HG03060 (cell line): ENCODE measurements at regions not wholly inside any gene's neighbourhood (a gene's known extent, or its start where the extent isn't known, plus 50 kb on each side); places are given as distances from the start of the nearest gene placed in this dataset.
"Not testable (repeated sequence)": the region's sequence is repeated elsewhere in the genome, so short reads cannot be mapped to it uniquely, and the experiment has no call there.

Experiments used
- ATAC-seq: cut with Tn5 transposase; IDR thresholded peaks from one replicate; pipeline ENCODE4 v1.9.1; 2021; ENCODE audit warnings: low read depth, moderate number of reproducible peaks; ENCODE audit not compliant: unreplicated experiment

DNA sequence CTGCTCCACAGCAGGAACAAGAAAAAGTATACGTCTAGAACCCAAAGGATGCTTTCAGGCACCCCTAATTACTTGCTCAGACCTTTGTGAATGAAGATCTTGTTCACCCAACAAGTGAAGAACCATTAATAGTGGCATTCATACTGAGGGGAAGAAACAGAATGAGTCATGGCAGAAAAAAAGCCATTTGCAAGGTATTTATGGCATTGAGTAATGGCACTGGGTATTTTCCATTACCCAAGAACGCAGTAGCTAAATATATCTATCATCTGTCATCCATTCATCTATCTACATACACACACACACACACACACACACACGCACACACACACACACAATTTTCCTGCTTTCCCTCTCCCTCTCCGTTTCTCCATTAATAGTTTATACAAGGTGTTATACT is 56.4 kb upstream of the XIRP2 start:
- no peak for ATAC-seq

DNA sequence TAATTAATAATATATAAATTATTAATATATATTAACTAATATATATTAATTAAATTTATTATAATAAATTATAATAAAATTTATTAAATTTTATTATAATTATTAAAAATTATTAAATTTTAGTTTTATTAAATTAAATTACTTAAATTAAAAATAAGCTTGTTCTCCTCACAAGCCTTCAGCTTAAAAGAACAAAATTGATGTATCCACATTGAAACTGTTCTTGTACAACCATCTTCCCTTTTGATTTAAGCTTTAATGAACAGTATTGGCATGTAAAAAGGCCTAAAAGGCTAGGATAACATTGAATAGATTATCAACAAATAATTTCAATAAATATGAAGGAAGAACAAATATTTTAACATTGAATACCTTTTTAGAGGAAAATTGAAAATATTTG is 62.4 kb upstream of the XIRP2 start:
- ATAC-seq, result no peak

DNA sequence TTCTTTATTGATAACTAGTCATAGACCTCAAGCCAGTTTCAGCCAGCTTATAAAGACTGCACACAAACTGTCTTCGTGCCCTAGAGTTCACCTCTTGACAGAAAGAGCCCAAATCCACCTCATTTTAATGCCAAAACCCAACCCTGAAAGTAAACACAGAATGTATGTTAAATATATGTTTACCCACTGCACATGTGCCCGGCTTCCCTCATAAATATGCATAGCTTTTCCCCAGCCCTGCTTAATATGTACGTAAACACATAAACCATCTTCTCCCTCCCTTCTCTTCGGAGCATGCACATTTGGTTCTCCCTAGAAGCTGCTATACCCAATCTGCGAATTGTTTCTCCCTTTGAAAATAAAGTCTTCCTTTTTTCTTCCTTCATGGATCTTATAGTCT is 73.9 kb upstream of the XIRP2 start:
- no peak for ATAC-seq

DNA sequence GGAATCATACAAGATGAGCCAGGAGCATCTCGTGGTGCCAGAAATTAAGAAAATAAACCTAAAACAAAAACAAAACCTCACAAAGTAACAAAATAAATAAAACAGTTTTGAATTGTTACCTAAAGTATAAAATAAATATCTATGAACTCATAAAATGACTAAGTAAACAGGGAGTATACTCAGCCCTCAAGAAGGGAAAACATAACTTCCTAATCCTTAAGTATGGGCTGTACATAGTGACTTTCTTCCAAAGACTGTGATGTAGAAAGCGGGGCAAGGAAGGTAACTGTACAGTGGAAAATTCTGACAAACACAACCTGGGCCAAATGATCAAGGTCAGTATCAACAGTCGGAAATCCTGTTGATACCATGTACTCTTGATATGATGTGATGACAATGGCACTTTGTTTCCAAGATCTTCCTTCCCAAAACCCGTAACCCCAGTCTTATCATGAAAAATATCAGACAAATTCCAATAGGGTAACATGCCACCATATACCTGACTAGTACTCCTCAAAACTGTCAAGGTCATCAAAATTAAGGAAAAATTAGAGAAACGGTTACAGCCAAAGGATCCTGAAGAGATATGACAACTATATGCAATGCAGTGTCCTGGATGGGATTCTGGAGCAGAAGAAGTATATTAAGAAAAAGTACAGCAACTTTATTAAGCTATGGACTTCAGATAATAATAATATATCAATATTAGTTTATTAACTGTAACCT is 76.0 kb upstream of the XIRP2 start:
- no peak for ATAC-seq

DNA sequence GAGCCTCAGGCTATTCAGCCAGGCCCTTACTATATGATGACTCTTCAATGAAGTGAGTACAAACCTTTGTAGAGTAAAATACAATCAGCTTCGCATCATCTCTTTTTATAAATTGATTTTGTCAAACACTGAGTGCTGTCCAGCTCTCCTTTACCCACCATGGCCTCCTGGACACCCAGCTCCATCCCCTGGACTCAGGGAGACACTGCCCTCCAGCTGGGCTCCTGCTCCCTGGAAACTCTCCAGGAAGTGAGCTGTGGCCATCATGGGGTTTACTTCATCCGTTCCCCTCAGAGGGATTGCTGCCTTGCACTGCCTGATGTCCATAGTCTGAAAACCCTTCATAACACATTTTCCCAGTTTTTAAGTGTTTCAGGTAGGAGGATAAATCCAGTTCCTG is 82.5 kb upstream of the XIRP2 start:
- no peak for ATAC-seq

DNA sequence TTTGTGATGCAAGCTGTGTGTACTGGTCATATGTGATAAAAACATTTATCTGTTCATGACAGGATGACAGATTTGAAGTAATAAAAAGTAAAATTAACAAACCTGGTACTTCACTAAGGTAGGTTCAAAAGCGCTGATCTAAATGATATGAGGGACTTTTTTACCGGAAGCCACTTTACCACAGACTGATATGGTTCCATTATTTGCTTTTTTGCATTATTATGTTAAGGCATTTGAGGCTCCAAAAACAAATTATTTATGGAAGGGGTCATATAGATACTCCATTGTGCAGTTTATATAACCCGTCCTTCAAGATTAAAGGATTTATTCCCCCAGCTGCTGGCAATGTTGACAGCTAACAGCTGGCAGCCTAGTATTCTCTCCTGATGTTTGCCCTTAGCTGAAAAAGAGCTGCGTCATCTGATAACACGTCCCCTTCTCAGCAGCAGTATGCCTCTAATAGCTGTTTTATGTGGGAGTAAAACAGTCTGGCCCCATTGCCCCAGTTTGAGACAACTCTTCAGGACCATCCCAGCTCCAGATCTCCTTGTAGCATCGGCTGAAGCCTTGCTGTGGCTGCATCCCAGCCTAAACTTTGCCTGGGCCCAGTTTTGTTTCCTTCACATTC is 84.8 kb upstream of the XIRP2 start:
- ATAC-seq, result no peak

DNA sequence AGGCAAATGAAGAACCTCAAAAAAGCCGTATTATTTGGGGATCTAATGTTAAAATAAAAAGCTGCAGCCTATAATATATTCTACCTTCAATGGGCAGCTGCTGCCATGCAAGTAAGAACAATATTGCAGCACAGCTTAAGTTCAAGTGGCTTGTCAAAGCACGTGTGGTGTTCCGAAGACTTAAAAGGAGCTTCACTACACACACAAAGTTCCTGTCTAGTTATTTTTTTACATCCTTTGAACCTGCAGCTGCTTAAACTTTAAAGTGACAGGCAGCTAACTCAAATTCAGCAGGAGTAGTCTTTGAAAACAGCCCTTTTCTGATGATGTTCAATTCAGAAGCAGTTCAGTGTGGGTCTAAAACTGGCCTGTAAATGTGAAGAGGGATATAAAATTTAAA is 85.8 kb upstream of the XIRP2 start:
- ATAC-seq, result no peak

DNA sequence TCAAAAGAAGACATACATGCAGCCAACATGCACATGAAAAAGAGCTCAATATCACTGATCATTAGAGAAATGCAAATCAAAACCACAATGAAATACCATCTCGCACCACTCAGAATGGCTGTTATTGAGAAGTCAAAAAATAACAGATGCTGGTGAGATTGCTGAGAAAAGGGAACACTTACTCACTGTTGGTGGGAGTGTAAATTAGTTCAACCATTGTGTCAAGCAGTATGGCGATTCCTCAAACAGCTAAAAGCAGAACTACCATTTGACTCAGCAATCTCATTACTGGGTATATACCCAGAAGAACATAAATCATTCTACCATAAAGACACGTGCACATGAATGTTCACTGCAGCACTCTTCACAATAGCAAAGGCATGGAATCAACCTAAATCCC is 95.5 kb upstream of the XIRP2 start:
- no peak for ATAC-seq

DNA sequence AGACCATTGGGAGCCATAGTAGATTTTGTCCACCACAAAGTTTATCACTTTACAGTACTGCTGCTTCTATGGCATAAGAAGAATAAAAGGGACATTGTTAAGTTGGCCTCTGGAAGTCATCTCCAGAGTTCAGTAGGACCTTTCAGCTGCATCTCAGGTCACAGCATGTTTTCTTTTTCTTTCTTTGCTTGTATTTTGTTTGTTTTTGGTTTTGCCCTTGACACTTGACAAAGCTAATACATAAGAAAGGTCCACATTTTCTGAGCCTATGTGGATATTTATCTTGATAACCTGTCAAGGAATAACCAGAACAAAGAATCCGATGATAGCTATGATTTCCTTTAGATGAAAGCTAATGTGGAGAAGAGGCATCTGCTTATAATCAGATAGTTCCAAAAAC is 101.6 kb upstream of the XIRP2 start:
- no peak for ATAC-seq

DNA sequence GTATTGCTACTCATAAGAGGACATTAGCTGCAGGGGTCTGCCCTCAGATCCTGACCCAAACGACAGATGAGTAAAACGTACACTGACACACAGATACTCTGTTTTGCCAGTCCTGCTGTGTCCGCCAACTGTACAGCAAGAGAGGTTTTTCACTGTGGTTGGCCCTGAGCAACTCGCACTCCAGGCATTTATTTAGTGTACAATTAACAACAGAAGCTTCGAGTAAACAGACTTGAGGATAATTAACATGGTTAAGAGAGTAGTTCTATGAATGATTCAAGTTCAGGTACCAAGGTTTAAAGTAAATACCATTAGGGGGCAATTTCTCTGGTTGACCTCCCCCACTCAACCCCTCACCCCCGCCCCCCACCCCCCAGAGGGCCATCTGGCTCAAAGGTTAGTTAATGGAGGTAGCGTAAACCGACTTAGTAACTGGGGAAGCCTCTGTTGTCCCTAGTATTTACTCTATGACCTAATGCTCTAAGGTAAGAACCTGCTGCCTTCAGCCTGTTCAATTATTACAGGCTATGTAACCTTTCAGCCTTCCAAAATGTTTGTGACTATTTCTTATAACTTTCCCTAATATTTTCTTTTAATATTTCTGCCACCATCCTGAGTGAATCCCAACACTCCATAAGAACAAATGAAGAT is 103.9 kb upstream of the XIRP2 start:
- no peak for ATAC-seq

DNA sequence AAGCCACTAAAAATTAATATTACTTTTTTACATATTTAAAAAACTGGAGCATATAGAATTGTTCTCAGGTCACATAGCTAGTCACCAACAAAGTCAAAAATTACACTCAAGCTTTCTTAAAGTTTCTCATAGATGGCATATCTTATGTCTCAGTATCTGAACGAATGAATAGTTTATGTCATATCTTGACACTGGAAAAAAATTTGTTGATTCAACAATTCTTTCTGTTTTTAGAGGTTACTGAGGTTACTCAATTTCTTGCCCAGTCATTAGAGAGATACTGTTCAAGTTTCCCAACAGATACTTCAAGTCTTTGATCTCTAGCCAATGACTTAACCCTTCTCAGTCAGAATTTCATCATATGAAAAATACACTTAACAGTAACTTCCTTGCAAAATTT is 113.1 kb upstream of the XIRP2 start:
- ATAC-seq, result no peak

DNA sequence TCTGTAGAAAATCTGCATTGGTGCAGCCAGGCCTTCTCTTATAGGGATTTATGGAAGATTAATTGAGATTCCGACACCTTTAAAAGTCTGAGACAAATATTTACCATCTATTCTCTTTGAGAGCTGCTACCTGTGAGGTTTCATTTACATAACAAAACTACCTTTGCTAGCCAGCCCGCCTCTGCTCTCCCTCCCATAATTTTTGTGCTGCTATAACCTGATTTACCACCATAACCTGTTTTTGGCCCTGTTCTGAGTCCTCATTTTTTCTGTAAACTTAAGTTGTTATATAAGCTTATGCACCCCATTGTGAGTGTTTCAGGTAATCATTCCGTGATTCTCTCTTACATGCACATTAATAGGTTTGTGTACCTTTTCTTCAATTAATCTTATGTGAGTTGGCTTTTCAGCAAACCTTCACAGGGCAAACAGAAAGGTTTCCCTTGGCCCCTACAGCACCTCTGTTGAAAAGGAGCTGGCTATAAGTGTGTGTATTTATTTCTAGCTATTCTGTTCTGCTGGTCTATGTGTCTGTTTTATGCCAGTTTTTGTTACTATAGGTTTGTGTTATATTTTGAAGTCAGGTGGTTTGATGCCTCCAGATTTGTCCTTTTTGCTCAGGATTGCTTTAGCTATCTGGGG is 114.9 kb upstream of the XIRP2 start:
- ATAC-seq, result no peak

DNA sequence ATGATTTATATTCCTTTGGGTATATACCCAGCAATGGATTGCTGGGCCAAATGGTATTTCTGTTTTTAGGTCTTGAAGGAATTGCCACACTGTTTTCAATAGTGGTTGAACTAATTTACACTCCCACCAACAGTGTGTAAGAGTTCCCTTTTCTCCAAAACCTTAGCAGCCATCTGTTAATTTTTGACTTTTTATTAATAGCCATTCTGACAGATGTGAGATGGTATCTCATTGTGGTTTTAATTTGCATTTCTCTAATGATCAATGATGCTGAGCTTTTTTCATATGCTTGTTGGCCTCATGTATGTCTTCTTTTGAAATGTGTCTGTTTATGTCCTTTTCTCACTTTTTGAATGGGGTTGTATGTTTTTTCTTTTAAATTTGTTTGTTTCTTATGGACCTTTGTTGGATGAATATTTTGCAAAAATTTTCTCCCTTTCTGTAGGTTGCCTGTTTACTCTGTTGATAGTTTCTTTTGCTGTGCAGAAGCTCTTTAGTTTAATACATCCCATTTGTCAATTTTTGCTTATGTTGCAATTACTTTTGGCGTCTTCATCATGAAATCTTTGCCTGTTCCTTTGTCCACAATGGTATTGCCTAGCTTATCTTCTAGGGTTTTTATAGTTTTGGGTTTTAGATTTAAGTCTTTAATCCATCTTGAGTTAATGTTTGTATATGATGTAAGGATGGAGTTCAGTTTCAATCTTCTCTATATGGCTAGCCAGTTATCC is 119.7 kb upstream of the XIRP2 start:
- ATAC-seq, result no peak

DNA sequence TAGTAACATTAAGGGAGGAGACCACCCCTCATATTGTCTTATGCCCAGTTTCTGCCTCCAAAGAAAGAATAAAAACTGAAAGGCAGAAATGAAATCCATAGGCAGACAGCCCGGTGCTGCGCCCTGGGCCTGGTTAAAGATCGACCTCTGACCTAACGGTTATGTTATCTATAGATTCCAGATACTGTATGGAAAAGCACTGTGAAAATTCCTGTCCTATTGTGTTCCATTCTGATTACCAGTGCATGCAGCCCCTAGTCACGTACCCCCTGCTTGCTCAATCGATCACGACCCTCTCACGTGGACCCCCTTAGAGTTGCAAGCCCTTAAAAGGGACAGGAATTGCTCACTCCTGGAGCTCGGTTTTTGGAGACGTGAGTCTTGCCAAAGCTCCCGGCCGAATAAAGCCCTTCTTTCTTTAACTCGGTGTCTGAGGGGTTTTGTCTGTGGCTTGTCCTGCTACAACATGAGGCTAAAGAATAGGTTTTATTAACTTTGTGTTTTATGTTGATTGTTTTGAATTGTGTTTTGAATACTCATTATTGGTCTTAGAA is 121.4 kb upstream of the XIRP2 start:
- ATAC-seq, result not testable (repeated sequence)

DNA sequence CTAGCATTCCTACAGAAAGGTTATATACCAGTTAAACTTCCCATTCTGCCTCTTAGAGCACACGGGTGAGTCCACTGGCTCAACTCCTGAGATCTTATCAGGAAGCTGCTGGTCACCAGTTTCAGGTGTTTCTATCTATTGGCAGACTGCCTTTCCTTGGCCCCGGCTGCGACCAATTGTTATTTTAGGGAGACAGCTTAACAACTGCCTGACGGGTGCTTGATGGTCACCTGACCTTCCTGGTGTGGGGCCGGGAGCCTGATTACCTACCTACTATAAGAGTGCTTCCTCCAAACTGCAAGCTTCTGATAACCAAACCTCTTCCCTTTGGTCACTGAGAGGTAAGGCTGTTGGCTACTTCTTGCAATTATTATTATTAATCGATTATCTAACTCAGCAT is 122.1 kb upstream of the XIRP2 start:
- no peak for ATAC-seq

DNA sequence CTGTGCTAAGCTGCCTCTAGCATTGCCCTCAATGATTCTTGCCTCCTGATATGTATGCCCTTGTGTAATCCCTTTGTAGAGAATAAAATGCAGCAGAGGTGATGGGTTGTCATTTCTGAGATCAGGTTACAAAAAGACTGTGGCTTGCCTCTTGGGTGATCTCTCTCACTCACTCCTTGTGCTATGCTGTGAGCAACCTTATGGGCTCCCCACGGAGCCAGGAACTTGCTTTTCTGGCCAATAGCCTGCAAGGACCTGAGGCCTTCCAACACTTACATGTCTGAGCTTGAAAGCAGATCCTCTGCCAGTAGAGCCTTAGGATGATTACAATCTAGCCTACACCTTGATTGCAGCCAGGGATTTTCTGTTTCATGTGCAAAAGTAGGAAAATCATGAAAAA is 123.1 kb upstream of the XIRP2 start:
- no peak for ATAC-seq

DNA sequence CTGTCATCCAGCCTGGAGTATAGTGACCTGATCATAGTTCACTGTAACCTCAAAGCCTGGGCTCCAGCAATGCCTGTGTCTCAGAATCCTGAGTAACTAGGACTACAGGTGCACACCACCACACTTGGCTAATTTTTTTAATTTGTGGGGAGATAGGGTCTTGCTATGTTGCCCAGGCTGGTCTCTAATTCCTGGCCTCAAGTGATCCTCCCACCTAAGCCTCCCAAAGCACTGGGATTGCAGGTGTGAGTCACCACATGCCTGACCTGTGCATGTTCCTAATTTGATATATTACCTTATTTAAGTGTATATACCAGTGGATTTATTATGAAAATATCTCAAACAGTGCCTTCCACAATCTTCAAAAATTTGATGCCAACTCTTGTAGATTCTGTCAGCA is 123.6 kb upstream of the XIRP2 start:
- ATAC-seq, result no peak

DNA sequence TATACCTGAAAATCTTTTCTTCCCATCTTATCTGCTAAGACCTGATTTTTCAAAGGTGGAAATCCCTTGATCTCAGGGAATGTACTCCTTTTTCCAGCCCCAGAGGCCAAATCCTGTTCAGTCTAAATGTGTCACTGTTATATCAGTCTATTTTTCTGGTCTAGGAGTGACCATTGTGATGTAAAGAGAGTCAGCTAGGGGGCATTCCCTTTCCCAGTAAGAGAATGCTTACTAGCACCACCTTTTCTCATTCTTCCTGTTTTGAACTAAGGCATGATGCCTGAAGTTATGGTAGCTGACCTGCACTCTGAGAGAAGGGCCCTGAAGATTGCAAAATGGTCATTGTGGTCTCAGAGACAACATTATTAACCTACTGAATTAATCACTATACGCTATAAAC is 124.1 kb upstream of the XIRP2 start:
- no peak for ATAC-seq

DNA sequence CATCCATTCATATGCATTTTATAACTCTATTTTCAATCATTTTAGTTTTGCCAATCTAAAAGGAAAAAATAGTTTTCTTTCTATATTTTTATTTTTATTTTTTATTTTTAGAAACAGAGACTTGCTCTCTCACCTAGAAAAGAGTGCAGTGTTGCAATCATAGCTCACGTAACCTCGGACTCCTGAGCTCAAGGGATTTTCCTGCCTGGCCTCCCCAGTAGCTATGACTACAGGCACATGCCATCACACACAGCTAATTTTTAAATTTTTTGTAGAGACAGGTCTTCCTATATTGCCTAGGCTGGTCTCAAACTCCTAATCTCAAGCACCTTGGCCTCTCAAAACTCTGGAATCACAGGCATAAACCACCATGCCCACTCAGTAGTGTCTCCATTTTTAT is 125.5 kb upstream of the XIRP2 start:
- ATAC-seq, result no peak

DNA sequence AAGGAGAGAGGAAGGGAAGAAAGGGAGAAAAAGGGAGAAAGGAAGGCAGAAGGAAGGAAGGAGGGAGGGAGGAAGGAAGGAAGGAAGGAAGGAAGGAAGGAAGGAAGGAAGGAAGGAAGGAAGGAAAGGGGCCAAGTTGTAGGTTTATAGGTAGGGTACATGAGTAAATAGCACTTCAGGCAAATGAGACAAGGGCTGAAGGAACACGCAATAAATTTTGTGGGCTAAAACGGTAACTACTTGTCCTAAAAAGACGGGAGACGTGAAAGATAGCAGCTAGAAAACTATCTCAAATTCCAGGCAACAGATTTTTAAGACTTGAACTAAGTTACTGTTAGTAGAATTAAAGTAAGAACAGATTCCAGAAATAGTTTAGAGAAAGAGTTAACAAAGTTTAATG is 129.3 kb upstream of the XIRP2 start:
- no peak for ATAC-seq

DNA sequence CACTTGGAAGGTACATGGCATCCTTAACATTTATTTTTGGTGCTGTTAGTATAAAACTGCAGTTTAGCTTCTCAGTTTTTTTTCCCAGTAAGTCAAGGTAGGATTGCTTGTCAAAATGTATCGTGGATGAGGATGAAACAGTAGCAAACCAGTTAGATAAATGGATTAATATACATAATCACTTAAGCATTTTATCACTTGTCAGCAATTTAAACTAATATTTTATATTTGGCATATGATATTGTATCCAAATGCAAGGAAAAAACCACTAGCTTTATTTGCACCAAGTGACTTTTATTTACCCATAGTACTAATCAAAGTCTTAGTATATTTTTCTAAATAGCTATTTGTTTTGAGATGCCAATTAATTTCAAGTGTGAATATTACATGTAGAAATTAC is 137.7 kb upstream of the XIRP2 start:
- no peak for ATAC-seq
